Endothelial cell of umbilical vein (primary cell): ENCODE measurements at regions not wholly inside any gene's neighbourhood (a gene's known extent, or its start where the extent isn't known, plus 50 kb on each side); places are given as distances from the start of the nearest gene placed in this dataset.

Experiments used
- BruUV-seq: library from RNA; stranded (reverse); fragments of 400-500 nt; replicated peaks from 2 replicates; lab custom pipeline; 2021; lab: Mats Ljungman, UMichigan
- CTCF ChIA-PET: fragments of 300-600, 350-600 bp; sonication (Branson Sonifier 250); formaldehyde crosslinking; loops from one replicate; lab custom pipeline; 2021; ENCODE audit warnings: antibody characterized with exemption, inconsistent platforms; lab: Charles Lee
- POLR2A ChIA-PET: fragments of 300-600, 350-600 bp; sonication (Branson Sonifier 250); formaldehyde crosslinking; loops from one replicate; lab custom pipeline; 2021; ENCODE audit warnings: antibody characterized with exemption, inconsistent platforms; lab: Charles Lee
- DNase-seq: peaks from one replicate; pipeline ENCODE4 v3.0.0-alpha.2; 2011; ENCODE audit warnings: low read depth, low spot score
- FAIRE-seq: peaks from 2 replicates; lab custom pipeline; 2011; peaks lifted over from hg19 to GRCh38; lab: Jason Lieb, UNC
- H2AFZ ChIP-seq: 2 replicates; pipeline ENCODE4 v1.6.0; 2012; ENCODE audit warnings: low read depth, low read length, control low read depth, inconsistent platforms
- H3K27ac ChIP-seq: 2 replicates; pipeline ENCODE4 v1.5.1; 2011; ENCODE audit warnings: low read depth, mild to moderate bottlenecking, control low read depth, low read length, moderate library complexity; ENCODE audit not compliant: insufficient read depth
- H3K27me3 ChIP-seq, 2 experiments: 2 replicates each; pipeline versions ENCODE4 v1.6.0 to v1.6.1; 2011; ENCODE audit warnings: low read length in 2 of 2, mixed read lengths in 1 of 2; ENCODE audit not compliant: control insufficient read depth in 2 of 2, insufficient read depth in 2 of 2
- H3K36me3 ChIP-seq, 2 experiments: 2 replicates in 1 of 2; 3 replicates in 1 of 2; pipeline ENCODE4 v1.5.1; 2011; ENCODE audit warnings: low read length in 2 of 2, mild to moderate bottlenecking in 1 of 2, moderate library complexity in 1 of 2; ENCODE audit not compliant: control insufficient read depth in 2 of 2, insufficient read depth in 2 of 2; ENCODE audit errors: extremely low read depth in 1 of 2
- H3K4me1 ChIP-seq: 3 replicates; pipeline ENCODE4 v1.5.1; 2011; ENCODE audit warnings: mild to moderate bottlenecking, low read length; ENCODE audit not compliant: control insufficient read depth, insufficient read depth; ENCODE audit errors: extremely low read depth
- H3K4me2 ChIP-seq: 2 replicates; pipeline ENCODE4 v1.6.1; 2011; ENCODE audit warnings: low read length, control low read depth, mixed read lengths; ENCODE audit not compliant: insufficient read depth
- H3K4me3 ChIP-seq, 3 experiments: fragments of 200-600 bp in 1 of 3; sonication (generic), shearing (Covaris generic) in 1 of 3; replicated peaks in 1 of 3; 2 replicates each; pipeline ENCODE4 v1.5.1; 2011 to 2016; ENCODE audit warnings: control low read depth in 3 of 3, low read length in 3 of 3, mild to moderate bottlenecking in 2 of 3, inconsistent platforms in 1 of 3, low read depth in 1 of 3, moderate library complexity in 1 of 3; ENCODE audit not compliant: insufficient read depth in 1 of 3
- H3K79me2 ChIP-seq: 2 replicates; pipeline ENCODE4 v1.6.0; 2012; ENCODE audit warnings: low read length, inconsistent platforms; ENCODE audit not compliant: control insufficient read depth, insufficient read depth
- H3K9ac ChIP-seq: replicated peaks from 2 replicates; pipeline ENCODE3; 2011; ENCODE audit warnings: low read length, control low read depth; ENCODE audit not compliant: insufficient read depth; ENCODE audit errors: extremely low read depth
- H3K9me1 ChIP-seq: replicated peaks from 3 replicates; pipeline ENCODE4 v1.6.0; 2011; ENCODE audit warnings: mild to moderate bottlenecking, low read length; ENCODE audit not compliant: control insufficient read depth, insufficient read depth; ENCODE audit errors: extremely low read depth
- H3K9me3 ChIP-seq: replicated peaks from 2 replicates; pipeline ENCODE4 v1.5.1; 2012; ENCODE audit warnings: low read length, inconsistent platforms; ENCODE audit not compliant: control insufficient read depth, insufficient read depth
- H4K20me1 ChIP-seq: replicated peaks from 2 replicates; pipeline ENCODE3; 2011; ENCODE audit warnings: mild to moderate bottlenecking, low read length; ENCODE audit not compliant: control insufficient read depth, insufficient read depth; ENCODE audit errors: extremely low read depth
- CTCF ChIP-seq, 2 donors: IDR thresholded peaks; 1 replicate in 1 of 2; 2 replicates in 1 of 2; pipeline ENCODE4 v1.5.1; 2011; ENCODE audit warnings: low read length in 2 of 2, mild to moderate bottlenecking in 2 of 2, moderate library complexity in 2 of 2, control low read depth in 1 of 2, inconsistent platforms in 1 of 2, low read depth in 1 of 2; ENCODE audit not compliant: insufficient read depth in 1 of 2; ENCODE audit errors: extremely low read depth in 1 of 2
- EZH2 ChIP-seq: IDR thresholded peaks from 2 replicates; pipeline ENCODE4 v1.6.1; 2012; ENCODE audit warnings: borderline replicate concordance, low read depth, mild to moderate bottlenecking, moderate library complexity, low read length, inconsistent platforms; ENCODE audit not compliant: severe bottlenecking
- FOS ChIP-seq: IDR thresholded peaks from 2 replicates; pipeline ENCODE4 v1.6.1; 2011; ENCODE audit warnings: mild to moderate bottlenecking, low read length, moderate library complexity, borderline replicate concordance; ENCODE audit not compliant: insufficient read depth
- GATA2 ChIP-seq: IDR thresholded peaks from 2 replicates; pipeline ENCODE4 v1.7.0; 2011; ENCODE audit warnings: low read depth, mild to moderate bottlenecking, moderate library complexity, mixed read lengths, low read length; ENCODE audit not compliant: insufficient read length, insufficient read depth
- JUN ChIP-seq: IDR thresholded peaks from 2 replicates; pipeline ENCODE4 v1.6.1; 2011; ENCODE audit warnings: borderline replicate concordance, low read depth; ENCODE audit not compliant: insufficient read length, insufficient read depth
- MAX ChIP-seq: IDR thresholded peaks from 2 replicates; pipeline ENCODE4 v1.6.1; 2011; ENCODE audit not compliant: insufficient read depth, insufficient read length
- MYC ChIP-seq: IDR thresholded peaks from one replicate; pipeline ENCODE4 v1.6.1; 2011; ENCODE audit warnings: mild to moderate bottlenecking, low read depth, low read length
- POLR2A ChIP-seq: IDR thresholded peaks from 2 replicates; pipeline ENCODE4 v1.6.1; 2012; ENCODE audit warnings: low read depth, mild to moderate bottlenecking, control low read depth, low read length
- POLR2AphosphoS5 ChIP-seq: IDR thresholded peaks from 2 replicates; pipeline ENCODE4 v1.6.1; 2012; ENCODE audit warnings: low read depth, mild to moderate bottlenecking, control low read depth, low read length, moderate library complexity; ENCODE audit not compliant: insufficient read depth
- dilution Hi-C: fragments of 300-500 bp; cut with MboI; formaldehyde crosslinking; loops from one replicate; pipeline ENCODE4 v1.15.0; 2019; ENCODE audit warnings: low sequenced_read_pairs; ENCODE audit not compliant: extremely low pct_ligation_motif_present
- intact Hi-C: fragments of 100-400 bp; cut with micrococcal nuclease; formaldehyde crosslinking; loops from one replicate; pipeline ENCODE4 v1.10.0; 2022

- Histone ChIP-seq H3K27me3 (no peaks in the 10 kb centered on the region), H3K4me2 (no peak overlapping the region), H3K9me1 (no peaks in the 10 kb centered on the region), H3K9me3 (no peaks in the 10 kb centered on the region), H3K36me3 (no peaks in the 10 kb centered on the region), H3K27ac (no peak overlapping the region), H2AFZ (no peak overlapping the region), H3K4me3 (no peak overlapping the region), H4K20me1 (no peaks in the 10 kb centered on the region), H3K4me1 (no peaks in the 10 kb centered on the region), H3K9ac (no peak overlapping the region), H3K79me2 (no peaks in the 10 kb centered on the region)
- no peak for FAIRE-seq
- no peak for DNase-seq
- intact Hi-C loops, result no loop called here
- CTCF ChIA-PET, result no interaction called here
- BruUV-seq, result no TSS peak
- POLR2A ChIA-PET, result no interaction called here
- dilution Hi-C loops, result no loop called here
- TF ChIP-seq GATA2 (no peak), POLR2AphosphoS5 (no peak), EZH2 (no peak), JUN (no peak), FOS (no peak), POLR2A (no peak), CTCF (IDR thresholded peaks at IDR 0.05; ENCODE audit: extremely low read depth in 1 of 2, insufficient read depth in 1 of 2, low read depth in 1 of 2, low read length in 2 of 2) (no peak), MAX (no peak), MYC (no peak)
These were observed 1098.2 kb upstream of the USP15 start for GRCh38 chr12:61161961-61162360.
